GM23338 (cell line): ENCODE measurements at regions not wholly inside any gene's neighbourhood (a gene's known extent, or its start where the extent isn't known, plus 50 kb on each side); places are given as distances from the start of the nearest gene placed in this dataset.

Experiments
- ATAC-seq: fragments of 200-7000 bp; cut with Tn5 transposase; 3 replicates; pipeline ENCODE4 v1.9.1; 2020
- DNase-seq: peaks from one replicate; pipeline ENCODE4 v3.0.0-alpha.2; 2015; ENCODE audit warnings: low spot score
- H2AFZ ChIP-seq: fragments of 200-600 bp; sonication (generic); 2 replicates; pipeline ENCODE4 v1.8.0; 2016; ENCODE audit warnings: antibody characterized with exemption, mild to moderate bottlenecking, moderate library complexity
- H3F3A ChIP-seq: fragments of 200-600 bp; sonication (generic); replicated peaks from 2 replicates; pipeline ENCODE4 v1.8.0; 2017; ENCODE audit warnings: antibody characterized with exemption, mixed run types, low read depth
- H3K27ac ChIP-seq: fragments of 200-600 bp; sonication (generic); 2 replicates; pipeline ENCODE4 v1.6.1; 2016; ENCODE audit warnings: low read depth
- H3K27me3 ChIP-seq: fragments of 200-600 bp; sonication (generic); 2 replicates; pipeline ENCODE4 v1.8.0; 2016; ENCODE audit warnings: mild to moderate bottlenecking, mixed run types, moderate library complexity; ENCODE audit not compliant: insufficient read depth
- H3K36me3 ChIP-seq: fragments of 200-600 bp; sonication (generic); 2 replicates; pipeline ENCODE4 v1.8.0; 2016; ENCODE audit warnings: mild to moderate bottlenecking; ENCODE audit not compliant: insufficient read depth
- H3K4me1 ChIP-seq: fragments of 200-600 bp; sonication (generic); 2 replicates; pipeline ENCODE4 v1.8.0; 2016; ENCODE audit warnings: mild to moderate bottlenecking, moderate library complexity; ENCODE audit not compliant: insufficient read depth
- H3K4me2 ChIP-seq: fragments of 200-600 bp; sonication (generic); 2 replicates; pipeline ENCODE4 v1.7.1; 2017; ENCODE audit warnings: mixed run types
- H3K4me3 ChIP-seq: fragments of 200-600 bp; sonication (generic); 2 replicates; pipeline ENCODE4 v1.6.1; 2016; ENCODE audit warnings: mixed run types
- H3K79me2 ChIP-seq: fragments of 200-600 bp; sonication (generic); replicated peaks from 2 replicates; pipeline ENCODE4 v1.8.0; 2017; ENCODE audit warnings: mild to moderate bottlenecking; ENCODE audit not compliant: insufficient read depth
- H3K9me2 ChIP-seq: fragments of 200-600 bp; sonication (generic); 2 replicates; pipeline ENCODE4 v1.8.0; 2017; ENCODE audit not compliant: insufficient read depth
- H4K20me1 ChIP-seq: fragments of 200-600 bp; sonication (generic); replicated peaks from 2 replicates; pipeline ENCODE4 v1.8.0; 2017; ENCODE audit warnings: mild to moderate bottlenecking; ENCODE audit not compliant: insufficient read depth
- H3K27ac Mint-ChIP-seq: 2 replicates; pipeline ENCODE4 v1.8.0; 2020; ENCODE audit warnings: inconsistent platforms, mild to moderate bottlenecking, moderate library complexity, mixed read lengths
- H3K27me3 Mint-ChIP-seq: 3 replicates; pipeline ENCODE4 v1.8.0; 2022; ENCODE audit warnings: low read depth, mild to moderate bottlenecking, moderate library complexity, mixed read lengths, inconsistent platforms; ENCODE audit not compliant: insufficient read depth, poor library complexity
- H3K36me3 Mint-ChIP-seq: 3 replicates; pipeline ENCODE4 v1.8.0; 2021; ENCODE audit warnings: low read depth, mild to moderate bottlenecking, inconsistent platforms, moderate library complexity, mixed read lengths
- H3K4me1 Mint-ChIP-seq: 3 replicates; pipeline ENCODE4 v1.8.0; 2020; ENCODE audit warnings: mild to moderate bottlenecking, inconsistent platforms, mixed read lengths
- H3K4me3 Mint-ChIP-seq: 3 replicates; pipeline ENCODE4 v1.8.0; 2021; ENCODE audit warnings: moderate library complexity, mild to moderate bottlenecking, inconsistent platforms, mixed read lengths
- H3K9me3 Mint-ChIP-seq: 3 replicates; pipeline ENCODE4 v1.8.0; 2020; ENCODE audit warnings: moderate library complexity, mild to moderate bottlenecking, inconsistent platforms, mixed read lengths
- EZH2phosphoT487 ChIP-seq: fragments of 200-600 bp; sonication (generic); IDR thresholded peaks from one replicate; pipeline ENCODE4 v1.8.1; 2018; ENCODE audit warnings: antibody characterized with exemption; ENCODE audit not compliant: unreplicated experiment
- JUNB ChIP-seq: IDR thresholded peaks from one replicate; pipeline ENCODE4 v1.6.1; 2016; ENCODE audit warnings: antibody characterized with exemption; ENCODE audit not compliant: unreplicated experiment
- NANOG ChIP-seq: IDR thresholded peaks from 2 replicates; pipeline ENCODE4 v1.6.1; 2016; ENCODE audit warnings: antibody characterized with exemption, borderline replicate concordance
- POLR2AphosphoS5 ChIP-seq: IDR thresholded peaks from 2 replicates; pipeline ENCODE4 v1.6.1; 2016; ENCODE audit warnings: antibody characterized with exemption, low read depth
- STAT1 ChIP-seq: IDR thresholded peaks from one replicate; pipeline ENCODE4 v1.6.1; 2016; ENCODE audit warnings: antibody characterized with exemption; ENCODE audit not compliant: unreplicated experiment
- ZNF114 ChIP-seq: fragments of 250-450 bp; sonication (Bioruptor Pico); IDR thresholded peaks from 2 replicates; pipeline ENCODE4 v1.5.0; 2020; ENCODE audit warnings: mild to moderate bottlenecking, moderate library complexity
- ZNF331 ChIP-seq: fragments of 250-450 bp; sonication (Bioruptor Pico); IDR thresholded peaks from 2 replicates; pipeline ENCODE4 v1.5.0; 2020; ENCODE audit warnings: low read depth, mild to moderate bottlenecking, moderate library complexity
- ZNF462 ChIP-seq: fragments of 250-450 bp; sonication (Bioruptor Pico); IDR thresholded peaks from 2 replicates; pipeline ENCODE4 v1.5.0; 2020; ENCODE audit warnings: mild to moderate bottlenecking, moderate library complexity
- TF ChIP-seq, protein P1 (sequence below): IDR thresholded peaks from one replicate; pipeline ENCODE4 v1.6.1; 2018; ENCODE audit warnings: antibody characterized with exemption; ENCODE audit not compliant: unreplicated experiment
- TF ChIP-seq, protein P2 (sequence below): IDR thresholded peaks from 2 replicates; pipeline ENCODE4 v1.6.1; 2016; ENCODE audit warnings: antibody characterized with exemption
- TF ChIP-seq, protein P3 (sequence below), 2 experiments: fragments of 200-600 bp in 1 of 2; sonication (generic) in 1 of 2; conservative IDR thresholded peaks; 2 replicates each; pipeline versions ENCODE4 v1.5.1 to v1.6.1; 2016 to 2017; ENCODE audit warnings: antibody characterized with exemption in 2 of 2, low read depth in 2 of 2, mild to moderate bottlenecking in 2 of 2, moderate library complexity in 1 of 2

- TF ChIP-seq ZNF462 (CRISPR knock-in tag) (no peak), POLR2AphosphoS5 (no peak)
- TF ChIP-seq, protein P1, sequence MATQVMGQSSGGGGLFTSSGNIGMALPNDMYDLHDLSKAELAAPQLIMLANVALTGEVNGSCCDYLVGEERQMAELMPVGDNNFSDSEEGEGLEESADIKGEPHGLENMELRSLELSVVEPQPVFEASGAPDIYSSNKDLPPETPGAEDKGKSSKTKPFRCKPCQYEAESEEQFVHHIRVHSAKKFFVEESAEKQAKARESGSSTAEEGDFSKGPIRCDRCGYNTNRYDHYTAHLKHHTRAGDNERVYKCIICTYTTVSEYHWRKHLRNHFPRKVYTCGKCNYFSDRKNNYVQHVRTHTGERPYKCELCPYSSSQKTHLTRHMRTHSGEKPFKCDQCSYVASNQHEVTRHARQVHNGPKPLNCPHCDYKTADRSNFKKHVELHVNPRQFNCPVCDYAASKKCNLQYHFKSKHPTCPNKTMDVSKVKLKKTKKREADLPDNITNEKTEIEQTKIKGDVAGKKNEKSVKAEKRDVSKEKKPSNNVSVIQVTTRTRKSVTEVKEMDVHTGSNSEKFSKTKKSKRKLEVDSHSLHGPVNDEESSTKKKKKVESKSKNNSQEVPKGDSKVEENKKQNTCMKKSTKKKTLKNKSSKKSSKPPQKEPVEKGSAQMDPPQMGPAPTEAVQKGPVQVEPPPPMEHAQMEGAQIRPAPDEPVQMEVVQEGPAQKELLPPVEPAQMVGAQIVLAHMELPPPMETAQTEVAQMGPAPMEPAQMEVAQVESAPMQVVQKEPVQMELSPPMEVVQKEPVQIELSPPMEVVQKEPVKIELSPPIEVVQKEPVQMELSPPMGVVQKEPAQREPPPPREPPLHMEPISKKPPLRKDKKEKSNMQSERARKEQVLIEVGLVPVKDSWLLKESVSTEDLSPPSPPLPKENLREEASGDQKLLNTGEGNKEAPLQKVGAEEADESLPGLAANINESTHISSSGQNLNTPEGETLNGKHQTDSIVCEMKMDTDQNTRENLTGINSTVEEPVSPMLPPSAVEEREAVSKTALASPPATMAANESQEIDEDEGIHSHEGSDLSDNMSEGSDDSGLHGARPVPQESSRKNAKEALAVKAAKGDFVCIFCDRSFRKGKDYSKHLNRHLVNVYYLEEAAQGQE, result no peak
Measured at GRCh38 chr1:185520188-185520920, 203.3 kb upstream of the IVNS1ABP start (continued).

DNA sequence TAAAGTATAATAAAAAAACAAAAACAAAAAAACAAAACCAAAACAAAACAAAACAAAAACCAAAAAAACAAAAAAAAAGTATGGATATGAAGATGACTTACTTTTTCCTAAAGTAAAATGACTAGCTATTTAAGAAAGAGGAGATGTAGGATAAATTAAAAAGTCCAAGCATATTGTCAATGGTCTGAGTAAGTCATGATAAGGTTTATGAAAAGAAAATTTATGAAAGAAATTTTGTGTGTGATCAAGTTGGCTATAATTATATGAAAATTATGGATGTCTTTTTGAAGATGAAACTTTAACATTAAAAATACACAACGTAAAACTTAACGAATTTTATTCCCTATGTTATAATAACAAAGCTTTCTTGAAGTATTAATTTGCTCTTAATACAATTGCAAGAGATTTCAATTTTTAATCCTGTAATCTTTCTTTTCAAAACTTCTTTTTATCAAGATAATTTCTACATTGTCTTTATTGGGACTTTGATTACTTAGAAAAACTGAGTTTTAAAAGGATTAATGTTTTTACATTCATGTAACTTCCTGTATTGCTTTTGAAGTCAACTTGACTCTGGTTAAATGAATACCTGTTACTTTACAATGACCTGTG, 200.9 kb upstream of the IVNS1ABP start:
- Histone ChIP-seq H3K4me1 (no peaks in the 10 kb centered on the region), H3K4me2 (no peak overlapping the region), H3K27ac (no peak overlapping the region), H3K4me3 (no peak overlapping the region), H4K20me1 (no peaks in the 10 kb centered on the region), H3K79me2 (no peaks in the 10 kb centered on the region), H3K9me2 (peaks cover 2% of the 10 kb centered on the region; the same call in 1 of the 2 replicates), H3K27me3 (no peaks in the 10 kb centered on the region), H3K36me3 (peaks cover 15% of the 10 kb centered on the region; the same call in 1 of the 2 replicates), H2AFZ (no peak overlapping the region), H3F3A (no peaks in the 10 kb centered on the region)
- no peak overlapping the region for H3K4me3 Mint-ChIP-seq
- H3K4me1 Mint-ChIP-seq, result no peaks in the 10 kb centered on the region
- H3K27me3 Mint-ChIP-seq, result peaks cover 1% of the 10 kb centered on the region
- H3K9me3 Mint-ChIP-seq, result peaks cover 56% of the 10 kb centered on the region
- DNase-seq, result peak; percentile 38
- no peak overlapping the region for H3K27ac Mint-ChIP-seq
- no peak for ATAC-seq
- peaks cover 36% of the 10 kb centered on the region for H3K36me3 Mint-ChIP-seq
- no peak for TF ChIP-seq ZNF114
- no peak for TF ChIP-seq ZNF331 (CRISPR knock-in tag)
- no peak for TF ChIP-seq JUNB
- no peak for TF ChIP-seq EZH2phosphoT487
- no peak for TF ChIP-seq NANOG
- no peak for TF ChIP-seq STAT1
- TF ChIP-seq, protein P2, sequence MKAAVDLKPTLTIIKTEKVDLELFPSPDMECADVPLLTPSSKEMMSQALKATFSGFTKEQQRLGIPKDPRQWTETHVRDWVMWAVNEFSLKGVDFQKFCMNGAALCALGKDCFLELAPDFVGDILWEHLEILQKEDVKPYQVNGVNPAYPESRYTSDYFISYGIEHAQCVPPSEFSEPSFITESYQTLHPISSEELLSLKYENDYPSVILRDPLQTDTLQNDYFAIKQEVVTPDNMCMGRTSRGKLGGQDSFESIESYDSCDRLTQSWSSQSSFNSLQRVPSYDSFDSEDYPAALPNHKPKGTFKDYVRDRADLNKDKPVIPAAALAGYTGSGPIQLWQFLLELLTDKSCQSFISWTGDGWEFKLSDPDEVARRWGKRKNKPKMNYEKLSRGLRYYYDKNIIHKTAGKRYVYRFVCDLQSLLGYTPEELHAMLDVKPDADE, result no peak
- no peak for TF ChIP-seq POLR2AphosphoS5
- TF ChIP-seq, protein P3, sequence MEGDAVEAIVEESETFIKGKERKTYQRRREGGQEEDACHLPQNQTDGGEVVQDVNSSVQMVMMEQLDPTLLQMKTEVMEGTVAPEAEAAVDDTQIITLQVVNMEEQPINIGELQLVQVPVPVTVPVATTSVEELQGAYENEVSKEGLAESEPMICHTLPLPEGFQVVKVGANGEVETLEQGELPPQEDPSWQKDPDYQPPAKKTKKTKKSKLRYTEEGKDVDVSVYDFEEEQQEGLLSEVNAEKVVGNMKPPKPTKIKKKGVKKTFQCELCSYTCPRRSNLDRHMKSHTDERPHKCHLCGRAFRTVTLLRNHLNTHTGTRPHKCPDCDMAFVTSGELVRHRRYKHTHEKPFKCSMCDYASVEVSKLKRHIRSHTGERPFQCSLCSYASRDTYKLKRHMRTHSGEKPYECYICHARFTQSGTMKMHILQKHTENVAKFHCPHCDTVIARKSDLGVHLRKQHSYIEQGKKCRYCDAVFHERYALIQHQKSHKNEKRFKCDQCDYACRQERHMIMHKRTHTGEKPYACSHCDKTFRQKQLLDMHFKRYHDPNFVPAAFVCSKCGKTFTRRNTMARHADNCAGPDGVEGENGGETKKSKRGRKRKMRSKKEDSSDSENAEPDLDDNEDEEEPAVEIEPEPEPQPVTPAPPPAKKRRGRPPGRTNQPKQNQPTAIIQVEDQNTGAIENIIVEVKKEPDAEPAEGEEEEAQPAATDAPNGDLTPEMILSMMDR (conservative IDR thresholded peaks at IDR 0.05; ENCODE audit: low read depth in 2 of 2), result no peak
